HEK293 (cell line): ENCODE measurements at regions not wholly inside any gene's neighbourhood (a gene's known extent, or its start where the extent isn't known, plus 50 kb on each side); places are given as distances from the start of the nearest gene placed in this dataset.

Experiments
- CTCF ChIA-PET: fragments of 350-600 bp; formaldehyde crosslinking; extraction: SDS; loops from one replicate; lab custom pipeline; 2021; ENCODE audit warnings: antibody characterized with exemption; lab: Yijun Ruan, JAX
- POLR2A ChIA-PET: fragments of 300-600 bp; formaldehyde crosslinking; extraction: SDS; loops from one replicate; lab custom pipeline; 2020; ENCODE audit warnings: antibody characterized with exemption, inconsistent platforms; lab: Yijun Ruan, JAX
- H3K27ac ChIP-seq: fragments of 200-500 bp; sonication (Bioruptor generic); 2 replicates; pipeline ENCODE4 v1.5.1; 2014; ENCODE audit warnings: low read depth, low read length, control low read depth, inconsistent platforms; ENCODE audit errors: extremely low read depth
- H3K36me3 ChIP-seq, 2 experiments: fragments of 200-500 bp in 1 of 2; sonication (Bioruptor generic) in 1 of 2; 1 replicate in 1 of 2; 2 replicates in 1 of 2; pipeline ENCODE4 v1.5.1; 2014 to 2017; ENCODE audit warnings: inconsistent platforms in 2 of 2, low read length in 2 of 2; ENCODE audit not compliant: control insufficient read depth in 2 of 2, insufficient read depth in 1 of 2
- H3K4me1 ChIP-seq: fragments of 200-500 bp; sonication (Bioruptor generic); 2 replicates; pipeline ENCODE4 v1.5.1; 2014; ENCODE audit warnings: mild to moderate bottlenecking, low read length, inconsistent platforms; ENCODE audit not compliant: control insufficient read depth, insufficient read depth
- H3K4me3 ChIP-seq: 2 replicates; pipeline ENCODE4 v1.5.1; 2011; ENCODE audit warnings: low read depth, mild to moderate bottlenecking, control low read depth, low read length, moderate library complexity
- H3K9me3 ChIP-seq: fragments of 200-500 bp; sonication (Bioruptor generic); 2 replicates; pipeline ENCODE4 v1.5.1; 2014; ENCODE audit warnings: low read depth, low read length, inconsistent platforms; ENCODE audit not compliant: control insufficient read depth, insufficient read depth
- HOXD13 ChIP-seq: sonication (generic); formaldehyde crosslinking; IDR thresholded peaks from 2 replicates; pipeline ENCODE4 v1.8.0; 2022; ENCODE audit warnings: missing genetic modification reagents, borderline replicate concordance
- PRDM10 ChIP-seq: fragments of 450-650 bp; formaldehyde crosslinking; IDR thresholded peaks from 2 replicates; pipeline ENCODE4 v1.5.1; 2016; ENCODE audit warnings: missing biosample characterization, missing genetic modification characterization
- SCRT1 ChIP-seq: fragments of 450-650 bp; formaldehyde crosslinking; IDR thresholded peaks from 2 replicates; pipeline ENCODE4 v1.5.1; 2016; ENCODE audit warnings: missing biosample characterization, missing genetic modification characterization, borderline replicate concordance
- SCRT2 ChIP-seq: fragments of 450-650 bp; formaldehyde crosslinking; IDR thresholded peaks from 2 replicates; pipeline ENCODE4 v1.5.1; 2016; ENCODE audit warnings: missing biosample characterization, missing genetic modification characterization
- ZBTB17 ChIP-seq: fragments of 450-650 bp; formaldehyde crosslinking; IDR thresholded peaks from 2 replicates; pipeline ENCODE4 v1.5.1; 2016; ENCODE audit warnings: missing biosample characterization, missing genetic modification characterization
- ZBTB49 ChIP-seq: fragments of 450-650 bp; formaldehyde crosslinking; IDR thresholded peaks from 2 replicates; pipeline ENCODE4 v1.5.1; 2016; ENCODE audit warnings: missing biosample characterization, missing genetic modification characterization, low read depth
- ZFP37 ChIP-seq: fragments of 450-650 bp; formaldehyde crosslinking; IDR thresholded peaks from 2 replicates; pipeline ENCODE4 v1.5.1; 2016; ENCODE audit warnings: missing biosample characterization, missing genetic modification characterization
- ZNF121 ChIP-seq: fragments of 450-650 bp; formaldehyde crosslinking; IDR thresholded peaks from 2 replicates; pipeline ENCODE4 v1.5.1; 2016; ENCODE audit warnings: missing biosample characterization, missing genetic modification characterization
- ZNF146 ChIP-seq: fragments of 450-650 bp; formaldehyde crosslinking; IDR thresholded peaks from 2 replicates; pipeline ENCODE4 v1.5.1; 2016; ENCODE audit warnings: missing biosample characterization, missing genetic modification characterization
- ZNF148 ChIP-seq: fragments of 450-650 bp; formaldehyde crosslinking; IDR thresholded peaks from 2 replicates; pipeline ENCODE4 v1.5.0; 2017; ENCODE audit warnings: missing biosample characterization, missing genetic modification characterization, borderline replicate concordance
- ZNF155 ChIP-seq: fragments of 450-650 bp; formaldehyde crosslinking; IDR thresholded peaks from 2 replicates; pipeline ENCODE4 v1.5.1; 2016; ENCODE audit warnings: missing biosample characterization, missing genetic modification characterization
- ZNF221 ChIP-seq: fragments of 450-650 bp; formaldehyde crosslinking; IDR thresholded peaks from 2 replicates; pipeline ENCODE4 v1.5.1; 2017; ENCODE audit warnings: missing biosample characterization, missing genetic modification characterization, borderline replicate concordance
- ZNF324 ChIP-seq: fragments of 450-650 bp; formaldehyde crosslinking; IDR thresholded peaks from 2 replicates; pipeline ENCODE4 v1.5.1; 2016; ENCODE audit warnings: missing biosample characterization, missing genetic modification characterization
- ZNF37A ChIP-seq: fragments of 450-650 bp; IDR thresholded peaks from 2 replicates; pipeline ENCODE4 v1.5.1; 2018; ENCODE audit warnings: missing biosample characterization, missing genetic modification characterization
- ZNF404 ChIP-seq: fragments of 450-650 bp; formaldehyde crosslinking; IDR thresholded peaks from 2 replicates; pipeline ENCODE4 v1.5.1; 2017; ENCODE audit warnings: missing biosample characterization, missing genetic modification characterization
- ZNF48 ChIP-seq: fragments of 450-650 bp; formaldehyde crosslinking; IDR thresholded peaks from 2 replicates; pipeline ENCODE4 v1.5.1; 2016; ENCODE audit warnings: missing biosample characterization, missing genetic modification characterization
- ZNF549 ChIP-seq: fragments of 450-650 bp; IDR thresholded peaks from 2 replicates; pipeline ENCODE4 v1.5.1; 2018; ENCODE audit warnings: missing biosample characterization, missing genetic modification characterization, mild to moderate bottlenecking, inconsistent platforms, moderate library complexity
- ZNF555 ChIP-seq: fragments of 450-650 bp; formaldehyde crosslinking; conservative IDR thresholded peaks from 2 replicates; pipeline ENCODE4 v1.5.1; 2017; ENCODE audit warnings: missing biosample characterization, mild to moderate bottlenecking, missing genetic modification characterization, inconsistent platforms
- ZNF626 ChIP-seq: fragments of 450-650 bp; sonication (Bioruptor Pico); formaldehyde crosslinking; IDR thresholded peaks from 2 replicates; pipeline ENCODE4 v1.5.1; 2018; ENCODE audit warnings: missing biosample characterization, missing genetic modification characterization, inconsistent platforms
- ZNF660 ChIP-seq: fragments of 450-650 bp; IDR thresholded peaks from 2 replicates; pipeline ENCODE4 v1.5.1; 2018; ENCODE audit warnings: missing biosample characterization, mild to moderate bottlenecking, missing genetic modification characterization
- ZNF768 ChIP-seq: fragments of 450-650 bp; formaldehyde crosslinking; IDR thresholded peaks from 2 replicates; pipeline ENCODE4 v1.5.1; 2018; ENCODE audit warnings: missing biosample characterization, mild to moderate bottlenecking, missing genetic modification characterization
- ZSCAN30 ChIP-seq: fragments of 450-650 bp; IDR thresholded peaks from 2 replicates; pipeline ENCODE4 v1.5.1; 2018; ENCODE audit warnings: missing biosample characterization, mild to moderate bottlenecking, missing genetic modification characterization, moderate library complexity

GRCh38 chr1:228992907-228993535, 257.7 kb downstream of the RHOU start:
- Histone ChIP-seq H3K4me1 (no peaks in the 10 kb centered on the region; the same call in 1 of the 2 replicates), H3K9me3 (no peaks in the 10 kb centered on the region), H3K27ac (no peak overlapping the region), H3K4me3 (no peak overlapping the region), H3K36me3 (no peaks in the 10 kb centered on the region)
- no peak for TF ChIP-seq SCRT2
- TF ChIP-seq ZBTB49 = no peak
- no peak for TF ChIP-seq HOXD13 (CRISPR knock-in tag)
- no peak for TF ChIP-seq ZSCAN30 (tag by site-specific recombination)
- TF ChIP-seq ZNF221 (tag by site-specific recombination) = no peak
- no peak for TF ChIP-seq ZNF324 (tag by site-specific recombination)
- no peak for TF ChIP-seq ZFP37 (tag by site-specific recombination)
- TF ChIP-seq ZNF121 (tag by site-specific recombination) = no peak
- no peak for TF ChIP-seq ZNF37A
- TF ChIP-seq ZNF549 (tag by site-specific recombination) = no peak
- TF ChIP-seq ZNF768 (tag by site-specific recombination) = no peak
- no peak for TF ChIP-seq ZNF155 (tag by site-specific recombination)
- POLR2A ChIA-PET = no interaction called here
- CTCF ChIA-PET = interaction anchor here (1.5 kb wide), 1 partner anchor 261 kb away, joined by 3 read pairs; no protein-coding TSS in a partner anchor

GRCh38 chr1:228994676-228995594, 259.7 kb downstream of the RHOU start:
- Histone ChIP-seq H3K9me3 (no peaks in the 10 kb centered on the region), H3K27ac (no peak overlapping the region), H3K4me3 (no peak overlapping the region), H3K4me1 (no peaks in the 10 kb centered on the region; the same call in 1 of the 2 replicates), H3K36me3 (no peaks in the 10 kb centered on the region)
- ChIA-PET POLR2A (interaction anchor here (0.6 kb wide), 1 partner anchor 19 kb away, joined by 3 read pairs; no protein-coding TSS in a partner anchor), CTCF (interaction anchor here (1.5 kb wide), 1 partner anchor 259 kb away, joined by 3 read pairs; no protein-coding TSS in a partner anchor)
- TF ChIP-seq PRDM10 (peak; percentile 23; the same call in 1 of the 2 replicates), ZNF660 (no peak)

- Histone ChIP-seq H3K9me3 (no peaks in the 10 kb centered on the region), H3K36me3 (no peaks in the 10 kb centered on the region), H3K4me3 (no peak overlapping the region), H3K27ac (no peak overlapping the region), H3K4me1 (no peaks in the 10 kb centered on the region; the same call in 1 of the 2 replicates)
- ChIA-PET CTCF (no interaction called here), POLR2A (no interaction called here)
- TF ChIP-seq ZNF48 (no peak), SCRT1 (tag by site-specific recombination) (no peak), ZBTB17 (tag by site-specific recombination) (no peak), ZNF626 (no peak), ZNF404 (no peak), ZNF555 (tag by site-specific recombination) (no peak), ZNF148 (tag by site-specific recombination) (no peak), ZNF146 (no peak)
Observed at GRCh38 chr1:228996281-228996680, 261.0 kb downstream of the RHOU start.
